ENCODE measurements at regions not wholly inside any gene's neighbourhood (a gene's known extent, or its start where the extent isn't known, plus 50 kb on each side); places are given as distances from the start of the nearest gene placed in this dataset.

DNA sequence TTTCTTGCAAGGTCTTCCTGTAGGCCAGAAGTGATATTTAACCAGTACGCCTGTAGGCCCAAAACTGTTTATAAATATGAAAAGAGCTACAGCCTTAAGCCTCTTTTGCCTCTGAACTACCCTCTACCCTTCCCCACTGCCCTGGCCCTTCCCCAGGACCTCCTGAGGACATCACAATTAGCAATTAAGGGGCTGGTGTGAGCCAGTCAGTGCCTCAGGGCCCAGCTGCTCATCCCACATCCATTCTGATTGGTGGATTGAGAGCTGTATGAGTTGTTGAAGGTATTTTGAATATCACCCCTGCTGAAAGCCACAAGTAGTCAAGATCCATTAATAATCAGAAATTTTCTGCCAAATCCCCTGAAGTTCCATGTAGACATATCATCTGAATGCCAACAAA lies 126.3 kb upstream of the TACR1 start:
- Mint-ChIP-seq H3K27ac (no peak overlapping the region), H3K27me3 (peaks cover 4% of the 10 kb centered on the region), H3K36me3 (ENCODE audit: low read depth) (no peaks in the 10 kb centered on the region), H3K4me3 (no peak overlapping the region), H3K4me1 (ENCODE audit: low read depth) (no peaks in the 10 kb centered on the region), H3K9me3 (no peaks in the 10 kb centered on the region)
- no peaks in the 10 kb centered on the region for H3K9me3 ChIP-seq (ENCODE audit: control insufficient read depth in 1 of 2, insufficient read depth in 1 of 2, low read length in 2 of 2)
- H3K4me3 ChIP-seq (ENCODE audit: low read length): no peak overlapping the region
- H3K4me1 ChIP-seq (ENCODE audit: insufficient read depth, low read length): no peaks in the 10 kb centered on the region
- CTCF ChIA-PET: no interaction called here
- H3K36me3 ChIP-seq (ENCODE audit: insufficient read depth, low read length): no peaks in the 10 kb centered on the region
- H3K27me3 ChIP-seq (ENCODE audit: control insufficient read depth in 1 of 2, insufficient read depth in 2 of 2, low read length in 2 of 2): no peaks in the 10 kb centered on the region
- POLR2A ChIA-PET: no interaction called here
- no peak overlapping the region for H3K27ac ChIP-seq (ENCODE audit: low read depth in 1 of 2, low read length in 2 of 2)
- ATAC-seq (ENCODE audit: poor library complexity) (no peak), DNase-seq (no peak)
- TF ChIP-seq, protein P1, sequence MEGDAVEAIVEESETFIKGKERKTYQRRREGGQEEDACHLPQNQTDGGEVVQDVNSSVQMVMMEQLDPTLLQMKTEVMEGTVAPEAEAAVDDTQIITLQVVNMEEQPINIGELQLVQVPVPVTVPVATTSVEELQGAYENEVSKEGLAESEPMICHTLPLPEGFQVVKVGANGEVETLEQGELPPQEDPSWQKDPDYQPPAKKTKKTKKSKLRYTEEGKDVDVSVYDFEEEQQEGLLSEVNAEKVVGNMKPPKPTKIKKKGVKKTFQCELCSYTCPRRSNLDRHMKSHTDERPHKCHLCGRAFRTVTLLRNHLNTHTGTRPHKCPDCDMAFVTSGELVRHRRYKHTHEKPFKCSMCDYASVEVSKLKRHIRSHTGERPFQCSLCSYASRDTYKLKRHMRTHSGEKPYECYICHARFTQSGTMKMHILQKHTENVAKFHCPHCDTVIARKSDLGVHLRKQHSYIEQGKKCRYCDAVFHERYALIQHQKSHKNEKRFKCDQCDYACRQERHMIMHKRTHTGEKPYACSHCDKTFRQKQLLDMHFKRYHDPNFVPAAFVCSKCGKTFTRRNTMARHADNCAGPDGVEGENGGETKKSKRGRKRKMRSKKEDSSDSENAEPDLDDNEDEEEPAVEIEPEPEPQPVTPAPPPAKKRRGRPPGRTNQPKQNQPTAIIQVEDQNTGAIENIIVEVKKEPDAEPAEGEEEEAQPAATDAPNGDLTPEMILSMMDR (IDR thresholded peaks at IDR 0.05): no peak
- intact Hi-C loops (cut with DNase I, micrococcal nuclease): no loop called here

DNA sequence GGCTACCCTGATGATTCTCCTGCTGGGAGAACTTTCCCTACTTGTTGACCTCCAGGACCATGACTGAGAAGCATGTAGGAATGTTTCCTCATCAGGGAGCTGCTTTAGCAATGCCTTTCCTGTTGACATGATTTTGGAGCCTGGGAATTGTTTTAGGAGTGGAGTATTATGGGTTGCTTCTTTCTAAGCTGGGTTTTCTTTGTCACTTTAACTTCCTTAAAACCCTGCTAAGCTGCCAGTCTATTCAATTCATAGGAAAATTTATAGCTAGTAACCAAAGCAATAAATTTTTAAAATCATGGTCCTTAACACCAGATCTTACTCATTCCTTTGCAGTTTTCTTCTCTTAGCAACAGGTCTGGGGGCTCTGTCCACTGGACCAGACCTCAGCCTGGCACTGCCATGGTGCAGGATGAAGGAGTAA lies 125.6 kb upstream of the TACR1 start:
- Mint-ChIP-seq H3K9me3 (no peaks in the 10 kb centered on the region), H3K36me3 (ENCODE audit: low read depth) (no peaks in the 10 kb centered on the region), H3K27ac (no peak overlapping the region), H3K4me1 (ENCODE audit: low read depth) (no peaks in the 10 kb centered on the region), H3K27me3 (peaks cover 4% of the 10 kb centered on the region), H3K4me3 (no peak overlapping the region)
- no peak overlapping the region for H3K27ac ChIP-seq (ENCODE audit: low read depth in 1 of 2, low read length in 2 of 2)
- H3K4me1 ChIP-seq (ENCODE audit: insufficient read depth, low read length): no peaks in the 10 kb centered on the region
- ATAC-seq (ENCODE audit: poor library complexity) (no peak), DNase-seq (no peak)
- no peaks in the 10 kb centered on the region for H3K9me3 ChIP-seq (ENCODE audit: control insufficient read depth in 1 of 2, insufficient read depth in 1 of 2, low read length in 2 of 2)
- H3K4me3 ChIP-seq (ENCODE audit: low read length): no peak overlapping the region
- POLR2A ChIA-PET: no interaction called here
- H3K36me3 ChIP-seq (ENCODE audit: insufficient read depth, low read length): no peaks in the 10 kb centered on the region
- CTCF ChIA-PET: no interaction called here
- H3K27me3 ChIP-seq (ENCODE audit: control insufficient read depth in 1 of 2, insufficient read depth in 2 of 2, low read length in 2 of 2): no peaks in the 10 kb centered on the region
- intact Hi-C loops (cut with DNase I, micrococcal nuclease): no loop called here
- TF ChIP-seq, protein P1 (IDR thresholded peaks at IDR 0.05): no peak

DNA sequence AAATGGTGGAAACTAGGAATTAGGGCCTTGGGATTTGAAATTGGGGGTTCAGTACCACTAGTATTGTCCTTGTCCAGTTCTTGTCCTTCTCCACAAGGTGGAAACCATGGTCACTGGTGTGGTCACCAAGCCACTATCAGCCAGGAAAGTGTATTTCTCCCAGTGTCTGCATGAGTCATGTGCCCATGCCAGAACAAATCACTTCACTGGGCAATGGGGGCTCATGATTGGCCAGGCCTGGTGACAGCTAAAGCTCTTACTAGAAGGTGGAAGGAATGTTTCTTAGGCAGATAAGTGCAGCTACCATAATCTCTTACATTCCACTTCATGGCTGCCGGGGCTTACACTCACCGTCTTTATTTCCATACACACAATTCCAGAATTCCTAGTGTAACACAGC lies 124.8 kb upstream of the TACR1 start:
- ATAC-seq (ENCODE audit: poor library complexity) (no peak), DNase-seq (no peak)
- Histone ChIP-seq H3K4me3 (ENCODE audit: low read length) (no peak overlapping the region), H3K4me1 (ENCODE audit: insufficient read depth, low read length) (no peaks in the 10 kb centered on the region), H3K36me3 (ENCODE audit: insufficient read depth, low read length) (no peaks in the 10 kb centered on the region), H3K27me3 (ENCODE audit: control insufficient read depth in 1 of 2, insufficient read depth in 2 of 2, low read length in 2 of 2) (no peaks in the 10 kb centered on the region), H3K9me3 (ENCODE audit: control insufficient read depth in 1 of 2, insufficient read depth in 1 of 2, low read length in 2 of 2) (no peaks in the 10 kb centered on the region), H3K27ac (ENCODE audit: low read depth in 1 of 2, low read length in 2 of 2) (no peak overlapping the region)
- no peak overlapping the region for H3K4me3 Mint-ChIP-seq
- POLR2A ChIA-PET: no interaction called here
- no peaks in the 10 kb centered on the region for H3K9me3 Mint-ChIP-seq
- CTCF ChIA-PET: no interaction called here
- TF ChIP-seq, protein P1 (IDR thresholded peaks at IDR 0.05): no peak
- H3K36me3 Mint-ChIP-seq (ENCODE audit: low read depth): no peaks in the 10 kb centered on the region
- H3K4me1 Mint-ChIP-seq (ENCODE audit: low read depth): no peaks in the 10 kb centered on the region
- H3K27ac Mint-ChIP-seq: no peak overlapping the region
- peaks cover 4% of the 10 kb centered on the region for H3K27me3 Mint-ChIP-seq
- intact Hi-C loops (cut with DNase I, micrococcal nuclease): no loop called here

Data from CD4-positive, alpha-beta T cell (primary cell).